Activated CD8-positive, alpha-beta T cell treated with anti-CD3 and anti-CD28 coated beads for 36 hours (primary cell): ENCODE measurements at regions not wholly inside any gene's neighbourhood (a gene's known extent, or its start where the extent isn't known, plus 50 kb on each side); places are given as distances from the start of the nearest gene placed in this dataset.

Experiments used
- ATAC-seq: fragments of 200-7000 bp; cut with Tn5 transposase; one replicate; pipeline ENCODE4 v1.10.0; 2021; ENCODE audit warnings: mild to moderate bottlenecking, moderate library complexity
- CTCF ChIA-PET: fragments of 350-600 bp; sonication (Branson Sonifier 250); formaldehyde crosslinking; loops from one replicate; lab custom pipeline; 2021; ENCODE audit warnings: antibody characterized with exemption; lab: Charles Lee
- POLR2A ChIA-PET: fragments of 350-600 bp; sonication (Branson Sonifier 250); formaldehyde crosslinking; loops from one replicate; lab custom pipeline; 2021; ENCODE audit warnings: antibody characterized with exemption; lab: Charles Lee
- DNase-seq: peaks from one replicate; pipeline ENCODE4 v3.0.0-alpha.2; 2020
- H3K27ac Mint-ChIP-seq: one replicate; pipeline ENCODE4 v1.8.0; 2021; ENCODE audit warnings: mild to moderate bottlenecking, mixed read lengths
- H3K27me3 Mint-ChIP-seq: one replicate; pipeline ENCODE4 v1.8.0; 2021; ENCODE audit warnings: mixed read lengths
- H3K36me3 Mint-ChIP-seq: one replicate; pipeline ENCODE4 v1.8.0; 2021; ENCODE audit warnings: low read depth, mixed read lengths
- H3K4me1 Mint-ChIP-seq: one replicate; pipeline ENCODE4 v1.8.0; 2021; ENCODE audit warnings: low read depth, mixed read lengths
- H3K4me3 Mint-ChIP-seq: one replicate; pipeline ENCODE4 v1.8.0; 2021; ENCODE audit warnings: mild to moderate bottlenecking, moderate library complexity, mixed read lengths
- H3K9me3 Mint-ChIP-seq: one replicate; pipeline ENCODE4 v1.8.0; 2021; ENCODE audit warnings: mixed read lengths
- intact Hi-C: fragments of 100-400 bp; cut with micrococcal nuclease; formaldehyde crosslinking; loops from one replicate; pipeline ENCODE4 v1.10.0; 2022
- TF ChIP-seq, protein P1 (sequence below): fragments of 200-600 bp; IDR thresholded peaks from one replicate; pipeline ENCODE4 v1.8.0; 2022; ENCODE audit warnings: antibody characterized with exemption, mild to moderate bottlenecking

DNA sequence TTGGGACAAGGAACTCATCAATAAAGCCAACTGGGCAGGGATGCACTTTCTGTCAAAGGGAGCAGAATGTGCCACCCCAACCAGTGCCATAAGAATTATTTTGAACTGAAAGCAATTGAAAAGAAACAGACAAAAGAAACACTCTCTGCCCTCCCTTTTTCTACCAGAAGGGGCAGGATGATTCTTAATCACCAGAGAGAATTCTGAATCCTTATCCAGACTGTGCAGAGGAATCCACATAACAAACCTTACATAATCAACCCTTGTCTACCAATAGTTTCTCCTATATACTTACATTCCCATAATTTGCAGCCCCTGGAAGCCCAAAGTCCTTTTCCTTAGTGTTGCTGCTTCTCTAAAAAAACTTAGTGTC is 520.7 kb upstream of the NBEA start:
- POLR2A ChIA-PET, result no interaction called here

DNA sequence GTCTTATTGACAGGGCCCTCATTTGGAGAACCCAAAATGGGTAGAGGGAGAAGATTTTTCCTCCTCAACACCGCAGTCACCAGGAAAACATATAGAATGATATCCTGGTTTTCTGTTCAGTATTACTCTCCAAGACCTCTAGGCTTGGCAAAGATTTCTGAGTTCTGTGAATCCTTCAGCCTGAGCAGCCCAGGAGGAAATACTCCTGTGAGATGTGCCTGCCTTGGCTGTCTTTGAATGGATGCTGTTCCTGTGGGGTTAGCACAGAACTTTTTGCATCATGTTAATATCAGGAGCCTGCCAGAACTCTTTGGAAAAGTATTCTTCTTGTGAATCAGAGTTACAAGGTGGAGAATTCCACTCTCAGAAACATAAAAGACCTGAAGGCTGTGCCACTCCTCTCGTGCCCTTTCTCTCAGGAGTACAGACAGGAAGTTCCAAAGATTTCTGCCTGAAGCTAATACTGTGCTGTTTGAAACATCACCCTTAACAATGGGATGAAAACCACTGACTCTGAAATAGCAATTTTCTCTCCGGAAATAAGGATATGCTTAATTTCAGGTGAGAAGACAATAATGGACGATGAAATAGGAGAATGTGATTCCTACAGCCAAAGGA is 520.1 kb upstream of the NBEA start:
- H3K27ac Mint-ChIP-seq, result no peak overlapping the region
- TF ChIP-seq, protein P1, sequence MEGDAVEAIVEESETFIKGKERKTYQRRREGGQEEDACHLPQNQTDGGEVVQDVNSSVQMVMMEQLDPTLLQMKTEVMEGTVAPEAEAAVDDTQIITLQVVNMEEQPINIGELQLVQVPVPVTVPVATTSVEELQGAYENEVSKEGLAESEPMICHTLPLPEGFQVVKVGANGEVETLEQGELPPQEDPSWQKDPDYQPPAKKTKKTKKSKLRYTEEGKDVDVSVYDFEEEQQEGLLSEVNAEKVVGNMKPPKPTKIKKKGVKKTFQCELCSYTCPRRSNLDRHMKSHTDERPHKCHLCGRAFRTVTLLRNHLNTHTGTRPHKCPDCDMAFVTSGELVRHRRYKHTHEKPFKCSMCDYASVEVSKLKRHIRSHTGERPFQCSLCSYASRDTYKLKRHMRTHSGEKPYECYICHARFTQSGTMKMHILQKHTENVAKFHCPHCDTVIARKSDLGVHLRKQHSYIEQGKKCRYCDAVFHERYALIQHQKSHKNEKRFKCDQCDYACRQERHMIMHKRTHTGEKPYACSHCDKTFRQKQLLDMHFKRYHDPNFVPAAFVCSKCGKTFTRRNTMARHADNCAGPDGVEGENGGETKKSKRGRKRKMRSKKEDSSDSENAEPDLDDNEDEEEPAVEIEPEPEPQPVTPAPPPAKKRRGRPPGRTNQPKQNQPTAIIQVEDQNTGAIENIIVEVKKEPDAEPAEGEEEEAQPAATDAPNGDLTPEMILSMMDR, result no peak
- no peak overlapping the region for H3K4me3 Mint-ChIP-seq
- CTCF ChIA-PET, result no interaction called here
- POLR2A ChIA-PET, result no interaction called here
- H3K27me3 Mint-ChIP-seq, result no peaks in the 10 kb centered on the region
- intact Hi-C loops, result no loop called here
- no peaks in the 10 kb centered on the region for H3K9me3 Mint-ChIP-seq
- DNase-seq (no peak), ATAC-seq (no peak)
- H3K4me1 Mint-ChIP-seq, result no peaks in the 10 kb centered on the region
- H3K36me3 Mint-ChIP-seq, result no peaks in the 10 kb centered on the region

More for the DNA sequence above, 520.7 kb upstream of the NBEA start:
- Mint-ChIP-seq H3K4me3 (no peak overlapping the region), H3K27me3 (no peaks in the 10 kb centered on the region), H3K36me3 (no peaks in the 10 kb centered on the region), H3K4me1 (no peaks in the 10 kb centered on the region), H3K27ac (no peak overlapping the region), H3K9me3 (no peaks in the 10 kb centered on the region)
- no peak for DNase-seq
- no peak for ATAC-seq
- TF ChIP-seq, protein P1, result no peak
- CTCF ChIA-PET, result no interaction called here
- intact Hi-C loops, result no loop called here

DNA sequence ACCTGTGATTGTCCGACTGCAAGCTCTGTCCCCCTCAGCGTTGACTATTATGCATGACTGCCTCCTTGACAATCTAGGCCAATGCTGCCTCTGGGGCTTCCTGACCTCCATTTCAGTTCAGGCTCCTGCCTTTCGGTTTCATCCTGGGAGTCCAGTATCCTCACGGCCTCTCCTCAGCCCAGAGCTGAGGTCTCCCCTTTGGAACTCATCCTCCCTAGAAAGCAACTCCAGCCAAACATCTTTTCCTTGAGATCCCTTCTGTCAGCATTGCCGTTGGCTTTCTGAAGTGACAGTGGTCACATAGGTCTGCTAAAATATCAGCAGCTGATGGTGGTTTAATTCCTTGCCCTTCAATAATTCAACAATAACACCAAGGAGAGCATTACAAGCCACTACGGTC is 519.1 kb upstream of the NBEA start:
- no peaks in the 10 kb centered on the region for H3K4me1 Mint-ChIP-seq
- DNase-seq, result no peak
- no peaks in the 10 kb centered on the region for H3K9me3 Mint-ChIP-seq
- no peak overlapping the region for H3K4me3 Mint-ChIP-seq
- no peaks in the 10 kb centered on the region for H3K36me3 Mint-ChIP-seq
- H3K27me3 Mint-ChIP-seq, result no peaks in the 10 kb centered on the region
- intact Hi-C loops, result no loop called here
- POLR2A ChIA-PET, result no interaction called here
- ATAC-seq, result no peak
- H3K27ac Mint-ChIP-seq, result no peak overlapping the region
- TF ChIP-seq, protein P1, result no peak
- CTCF ChIA-PET, result no interaction called here

DNA sequence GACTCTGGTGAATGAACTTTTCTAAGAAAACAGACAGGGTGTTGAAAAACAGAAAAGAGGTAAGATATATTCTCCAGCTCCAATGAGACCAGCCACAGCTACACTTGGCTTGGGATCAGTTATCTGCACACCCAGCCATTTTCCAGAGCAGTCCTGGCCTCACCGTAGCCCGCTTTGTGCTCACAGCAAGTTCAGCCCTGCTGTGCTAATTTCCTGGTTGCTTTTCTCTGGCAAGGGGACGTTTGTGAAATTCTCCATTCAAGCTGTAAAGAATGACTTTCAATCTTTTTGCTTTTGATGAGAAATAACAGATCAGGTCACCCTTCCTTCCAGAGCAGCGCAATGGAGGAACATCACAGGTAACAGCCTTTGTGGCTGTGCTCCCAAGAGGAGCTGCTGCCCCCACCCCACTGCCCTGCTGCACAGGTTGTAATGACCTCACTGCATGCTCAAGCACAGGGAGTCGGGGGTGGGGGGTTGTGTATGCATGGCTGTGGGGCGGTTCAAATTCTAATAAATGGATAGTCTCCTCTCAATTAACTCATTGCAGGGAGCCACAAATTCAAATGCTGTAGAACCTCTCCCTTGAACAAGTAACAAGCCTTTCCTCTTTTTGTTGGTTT is 516.6 kb upstream of the NBEA start:
- ChIA-PET POLR2A (no interaction called here), CTCF (no interaction called here)
- DNase-seq (no peak), ATAC-seq (no peak)
- Mint-ChIP-seq H3K4me3 (no peak overlapping the region), H3K9me3 (no peaks in the 10 kb centered on the region), H3K27ac (no peak overlapping the region), H3K4me1 (no peaks in the 10 kb centered on the region), H3K27me3 (no peaks in the 10 kb centered on the region), H3K36me3 (no peaks in the 10 kb centered on the region)
- TF ChIP-seq, protein P1, result no peak
- intact Hi-C loops, result no loop called here

DNA sequence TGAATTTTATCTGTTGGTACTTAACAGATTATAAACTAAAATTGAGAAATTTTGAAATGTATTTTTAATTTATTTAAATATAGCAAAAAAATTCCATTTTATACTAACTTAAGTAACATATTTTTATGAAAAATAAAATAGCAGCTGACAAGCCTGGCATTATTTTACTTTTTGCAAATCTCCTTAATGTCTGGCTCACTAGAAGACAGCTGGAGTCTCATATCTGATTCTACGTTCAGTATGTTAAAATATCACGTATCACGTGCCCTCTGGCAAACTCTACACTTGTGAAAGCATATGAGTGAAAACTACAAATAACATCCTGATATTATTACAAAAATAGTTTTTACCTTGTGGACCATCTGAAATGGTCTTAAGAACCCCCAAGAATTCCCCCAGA is 513.2 kb upstream of the NBEA start:
- ChIA-PET POLR2A (interaction anchor here (0.6 kb wide), 1 partner anchor 884 kb away, joined by 3 read pairs; no protein-coding TSS in a partner anchor), CTCF (no interaction called here)
- DNase-seq (no peak), ATAC-seq (no peak)
- Mint-ChIP-seq H3K27ac (no peak overlapping the region), H3K36me3 (no peaks in the 10 kb centered on the region), H3K27me3 (no peaks in the 10 kb centered on the region), H3K4me1 (no peaks in the 10 kb centered on the region), H3K9me3 (no peaks in the 10 kb centered on the region), H3K4me3 (no peak overlapping the region)
- TF ChIP-seq, protein P1, result no peak
- intact Hi-C loops, result no loop called here
